Endodermal cell (in vitro differentiated cells): ENCODE measurements at regions not wholly inside any gene's neighbourhood (a gene's known extent, or its start where the extent isn't known, plus 50 kb on each side); places are given as distances from the start of the nearest gene placed in this dataset.

Experiments used
- DNase-seq: peaks from one replicate; pipeline ENCODE4 v3.0.0-alpha.2; 2017
- H3K27ac ChIP-seq: 2 replicates; pipeline ENCODE4 v1.5.1; 2013; ENCODE audit warnings: mild to moderate bottlenecking, low read depth, low read length, moderate library complexity
- H3K27me3 ChIP-seq: 2 replicates; pipeline ENCODE4 v1.6.1; 2013; ENCODE audit warnings: mild to moderate bottlenecking, low read length, moderate library complexity; ENCODE audit not compliant: insufficient read depth, control insufficient read depth, poor library complexity, severe bottlenecking
- H3K36me3 ChIP-seq: 2 replicates; pipeline ENCODE4 v1.7.0; 2013; ENCODE audit warnings: mild to moderate bottlenecking, low read length, moderate library complexity; ENCODE audit not compliant: control insufficient read depth, insufficient read depth
- H3K4me1 ChIP-seq: one replicate; pipeline ENCODE4 v1.7.0; 2013; ENCODE audit warnings: low read length; ENCODE audit not compliant: control insufficient read depth, insufficient read depth
- H3K4me3 ChIP-seq: 2 replicates; pipeline ENCODE4 v1.5.1; 2013; ENCODE audit warnings: mild to moderate bottlenecking, low read length, moderate library complexity
- H3K9ac ChIP-seq: 2 replicates; pipeline ENCODE4 v1.6.1; 2013; ENCODE audit warnings: mild to moderate bottlenecking, low read length, moderate library complexity; ENCODE audit not compliant: poor library complexity, severe bottlenecking; ENCODE audit errors: extremely low read depth
- H3K9me3 ChIP-seq: 2 replicates; pipeline ENCODE4 v1.6.1; 2013; ENCODE audit warnings: mild to moderate bottlenecking, low read length, moderate library complexity; ENCODE audit not compliant: control insufficient read depth
- H3K27ac Mint-ChIP-seq: 2 replicates; pipeline ENCODE4 v1.8.0; 2020; ENCODE audit warnings: mixed read lengths
- H3K27me3 Mint-ChIP-seq: 2 replicates; pipeline ENCODE4 v1.8.0; 2021; ENCODE audit warnings: mild to moderate bottlenecking, mixed read lengths; ENCODE audit not compliant: insufficient read depth
- H3K36me3 Mint-ChIP-seq: 2 replicates; pipeline ENCODE4 v1.8.0; 2020; ENCODE audit warnings: low read depth, mixed read lengths
- H3K4me1 Mint-ChIP-seq: 2 replicates; pipeline ENCODE4 v1.8.0; 2020; ENCODE audit warnings: mixed read lengths
- H3K4me3 Mint-ChIP-seq: 2 replicates; pipeline ENCODE4 v1.8.0; 2020; ENCODE audit warnings: mild to moderate bottlenecking, moderate library complexity, mixed read lengths
- H3K9me3 Mint-ChIP-seq: 2 replicates; pipeline ENCODE4 v1.8.0; 2020; ENCODE audit warnings: mild to moderate bottlenecking, mixed read lengths
- CTCF ChIP-seq: fragments of 200-600 bp; sonication (generic); conservative IDR thresholded peaks from 2 replicates; pipeline ENCODE4 v1.5.0; 2021; ENCODE audit warnings: antibody characterized with exemption, mild to moderate bottlenecking
- WGBS, 2 experiments: methylation state at CpG; one replicate each; pipeline versions ENCODE4 v1.1.5 to v1.1.7; 2013; ENCODE audit warnings: missing lambda C conversion rate in 2 of 2, mixed read lengths in 1 of 2; ENCODE audit not compliant: insufficient coverage in 1 of 2, insufficient read length in 1 of 2; 5-methylcytosine and 5-hydroxymethylcytosine counted together

GRCh38 chr12:131559517-131560516 is 151.1 kb upstream of the SFSWAP start:
- no peak overlapping the region for H3K27ac Mint-ChIP-seq
- H3K9me3 ChIP-seq: no peaks in the 10 kb centered on the region
- H3K9ac ChIP-seq: no peak overlapping the region
- H3K36me3 Mint-ChIP-seq: no peaks in the 10 kb centered on the region
- H3K36me3 ChIP-seq: no peaks in the 10 kb centered on the region
- H3K27me3 Mint-ChIP-seq: peaks cover 4% of the 10 kb centered on the region
- no peaks in the 10 kb centered on the region for H3K27me3 ChIP-seq
- peaks cover 2% of the 10 kb centered on the region for H3K9me3 Mint-ChIP-seq
- no peaks in the 10 kb centered on the region for H3K4me1 Mint-ChIP-seq
- no peak for DNase-seq
- H3K27ac ChIP-seq: no peak overlapping the region
- 90 to 96% methylated on average over 2 to 11 of the region's 17 CpGs for WGBS, 2 experiments
- no peak overlapping the region for H3K4me3 ChIP-seq
- TF ChIP-seq CTCF: no peak
- H3K4me1 ChIP-seq: no peaks in the 10 kb centered on the region
- no peak overlapping the region for H3K4me3 Mint-ChIP-seq

GRCh38 chr12:131561051-131561450 is 149.8 kb upstream of the SFSWAP start:
- H3K9ac ChIP-seq: no peak overlapping the region
- H3K27ac Mint-ChIP-seq: no peak overlapping the region
- TF ChIP-seq CTCF: no peak
- no peak overlapping the region for H3K4me3 ChIP-seq
- DNase-seq: no peak
- H3K9me3 ChIP-seq: no peaks in the 10 kb centered on the region
- H3K4me1 Mint-ChIP-seq: peaks cover 4% of the 10 kb centered on the region
- peaks cover 2% of the 10 kb centered on the region for H3K9me3 Mint-ChIP-seq
- H3K27ac ChIP-seq: no peak overlapping the region
- H3K4me1 ChIP-seq: no peaks in the 10 kb centered on the region
- peaks cover 5% of the 10 kb centered on the region for H3K27me3 Mint-ChIP-seq
- whole genome bisulfite sequencing, 2 experiments: 55 to 80% methylated on average over 5 of the region's 5 CpGs
- no peaks in the 10 kb centered on the region for H3K27me3 ChIP-seq
- no peak overlapping the region for H3K4me3 Mint-ChIP-seq
- H3K36me3 ChIP-seq: no peaks in the 10 kb centered on the region
- no peaks in the 10 kb centered on the region for H3K36me3 Mint-ChIP-seq

- Histone ChIP-seq H3K4me1 (no peaks in the 10 kb centered on the region), H3K9me3 (no peaks in the 10 kb centered on the region), H3K4me3 (no peak overlapping the region), H3K27ac (no peak overlapping the region), H3K9ac (no peak overlapping the region), H3K36me3 (no peaks in the 10 kb centered on the region), H3K27me3 (no peaks in the 10 kb centered on the region)
- peaks cover 2% of the 10 kb centered on the region for H3K9me3 Mint-ChIP-seq
- H3K36me3 Mint-ChIP-seq: no peaks in the 10 kb centered on the region
- peaks cover 8% of the 10 kb centered on the region for H3K4me1 Mint-ChIP-seq
- H3K27ac Mint-ChIP-seq: no peak overlapping the region
- TF ChIP-seq CTCF: no peak
- peaks cover 1% of the 10 kb centered on the region for H3K27me3 Mint-ChIP-seq
- 87 to 90% methylated on average over 7 to 9 of the region's 9 CpGs for WGBS, 2 experiments
- DNase-seq: no peak
- no peak overlapping the region for H3K4me3 Mint-ChIP-seq
These were observed 148.8 kb upstream of the SFSWAP start for GRCh38 chr12:131561891-131562684.
